GM12864 (cell line): ENCODE measurements at regions not wholly inside any gene's neighbourhood (a gene's known extent, or its start where the extent isn't known, plus 50 kb on each side); places are given as distances from the start of the nearest gene placed in this dataset.

Experiments
- DNase-seq: peaks from one replicate; pipeline ENCODE4 v3.0.0-alpha.2; 2011; ENCODE audit warnings: low read depth
- H3K4me3 ChIP-seq: 2 replicates; pipeline ENCODE4 v1.5.1; 2011; ENCODE audit warnings: mild to moderate bottlenecking, low read depth, low read length, control low read depth
- CTCF ChIP-seq: IDR thresholded peaks from 2 replicates; pipeline ENCODE4 v1.5.1; 2011; ENCODE audit warnings: low read depth, mild to moderate bottlenecking, moderate library complexity, low read length, control low read depth, inconsistent platforms; ENCODE audit errors: missing control alignments

GRCh38 chr10:31149835-31150512 is 118.3 kb upstream of the ZNF438 start:
- no peak for DNase-seq
- TF ChIP-seq CTCF = no peak
- H3K4me3 ChIP-seq = no peak overlapping the region

GRCh38 chr10:31151301-31151700 is 119.6 kb upstream of the ZNF438 start:
- H3K4me3 ChIP-seq = no peak overlapping the region
- TF ChIP-seq CTCF = no peak
- DNase-seq = no peak

- no peak for DNase-seq
- no peak for TF ChIP-seq CTCF
- H3K4me3 ChIP-seq = no peak overlapping the region
Observed at GRCh38 chr10:31152421-31153135, 120.9 kb upstream of the ZNF438 start.

- DNase-seq = no peak
- no peak overlapping the region for H3K4me3 ChIP-seq
- TF ChIP-seq CTCF = no peak
Observed at GRCh38 chr10:31153161-31153560, 121.5 kb upstream of the ZNF438 start.

- DNase-seq = no peak
- TF ChIP-seq CTCF = no peak
- H3K4me3 ChIP-seq = no peak overlapping the region
Observed at GRCh38 chr10:31153692-31154091, 122.0 kb upstream of the ZNF438 start.

GRCh38 chr10:31154996-31155395 is 123.3 kb upstream of the ZNF438 start:
- no peak for DNase-seq
- no peak overlapping the region for H3K4me3 ChIP-seq
- TF ChIP-seq CTCF = no peak
